HCT116 (cell line): ENCODE measurements at regions not wholly inside any gene's neighbourhood (a gene's known extent, or its start where the extent isn't known, plus 50 kb on each side); places are given as distances from the start of the nearest gene placed in this dataset.

Experiments used
- ATAC-seq: fragments of 200-7000 bp; cut with Tn5 transposase; 2 replicates; pipeline ENCODE4 v1.9.1; 2020; ENCODE audit warnings: mild to moderate bottlenecking, moderate library complexity
- BruUV-seq: library from RNA; stranded (reverse); fragments of 400-500 nt; replicated peaks from 2 replicates; lab custom pipeline; 2021; lab: Mats Ljungman, UMichigan
- CTCF ChIA-PET: fragments of 300-600 bp; sonication (Branson Sonifier 250); formaldehyde crosslinking; loops from one replicate; lab custom pipeline; 2021; ENCODE audit warnings: antibody characterized with exemption; lab: Charles Lee
- POLR2A ChIA-PET: fragments of 300-600, 350-600 bp; sonication (Branson Sonifier 250); formaldehyde crosslinking; loops from one replicate; lab custom pipeline; 2021; ENCODE audit warnings: antibody characterized with exemption; lab: Charles Lee
- RAD21 ChIA-PET, 2 experiments: fragments of 300-600 bp; sonication (Branson Sonifier 250); formaldehyde crosslinking; loops; one replicate each; lab custom pipeline; 2023; ENCODE audit warnings: low total read pairs in 2 of 2; ENCODE audit not compliant: uncharacterized antibody in 2 of 2, unreplicated experiment in 2 of 2, low non-redundant PET in 1 of 2; lab: Charles Lee
- DNase-seq: peaks from one replicate; pipeline ENCODE4 v3.0.0-alpha.2; 2010; ENCODE audit warnings: low read depth, low spot score
- H2AFZ ChIP-seq: fragments of 200-600 bp; shearing (Covaris generic), sonication (generic); 2 replicates; pipeline ENCODE4 v1.6.1; 2017; ENCODE audit warnings: low read depth, mixed run types, mixed read lengths, antibody characterized with exemption, low read length; ENCODE audit not compliant: poor library complexity, severe bottlenecking
- H3K27ac ChIP-seq: 2 replicates; pipeline ENCODE4 v1.5.1; 2012; ENCODE audit warnings: low read depth, low read length
- H3K27me3 ChIP-seq: fragments of 200-600 bp; sonication (generic); 2 replicates; pipeline ENCODE4 v1.6.1; 2016; ENCODE audit warnings: mixed run types, low read length, mixed read lengths; ENCODE audit not compliant: insufficient read depth
- H3K36me3 ChIP-seq, 2 experiments: fragments of 200-500 bp in 1 of 2; fragments of 200-600 bp in 1 of 2; sonication (Bioruptor generic) in 1 of 2; sonication (generic) in 1 of 2; 2 replicates each; pipeline versions ENCODE4 v1.5.1 to v1.6.1; 2014 to 2016; ENCODE audit warnings: low read length in 2 of 2, inconsistent platforms in 1 of 2, mixed read lengths in 1 of 2, mixed run types in 1 of 2; ENCODE audit not compliant: insufficient read depth in 2 of 2, control insufficient read depth in 1 of 2
- H3K4me1 ChIP-seq, 2 experiments: fragments of 200-600 bp in 1 of 2; sonication (generic) in 1 of 2; 2 replicates each; pipeline versions ENCODE4 v1.5.1 to v1.6.1; 2012 to 2017; ENCODE audit warnings: low read length in 2 of 2, inconsistent platforms in 1 of 2, mild to moderate bottlenecking in 1 of 2, mixed read lengths in 1 of 2, mixed run types in 1 of 2, moderate library complexity in 1 of 2; ENCODE audit not compliant: insufficient read depth in 2 of 2, control insufficient read depth in 1 of 2
- H3K4me2 ChIP-seq: fragments of 200-600 bp; sonication (generic); 2 replicates; pipeline ENCODE4 v1.6.1; 2017; ENCODE audit warnings: mixed run types, low read length, mixed read lengths
- H3K4me3 ChIP-seq, 2 experiments: fragments of 200-600 bp in 1 of 2; sonication (generic) in 1 of 2; replicated peaks in 1 of 2; 2 replicates each; pipeline ENCODE4 v1.5.1; 2011 to 2016; ENCODE audit warnings: low read length in 2 of 2, control low read depth in 1 of 2, low read depth in 1 of 2, mild to moderate bottlenecking in 1 of 2, mixed read lengths in 1 of 2, mixed run types in 1 of 2
- H3K79me2 ChIP-seq: fragments of 200-600 bp; sonication (generic); 2 replicates; pipeline ENCODE4 v1.6.1; 2017; ENCODE audit warnings: mild to moderate bottlenecking, mixed run types, low read length, moderate library complexity, mixed read lengths; ENCODE audit not compliant: insufficient read depth
- H3K9ac ChIP-seq: fragments of 200-600 bp; sonication (generic); 2 replicates; pipeline ENCODE4 v1.6.1; 2016; ENCODE audit warnings: low read length, mixed read lengths
- H3K9me2 ChIP-seq: fragments of 200-600 bp; sonication (generic), shearing (Covaris generic); 2 replicates; pipeline ENCODE4 v1.6.1; 2017; ENCODE audit warnings: mixed run types, mild to moderate bottlenecking, moderate library complexity; ENCODE audit not compliant: insufficient read depth
- H3K9me3 ChIP-seq, 2 experiments: fragments of 200-500 bp in 1 of 2; fragments of 200-600 bp in 1 of 2; sonication (Bioruptor generic) in 1 of 2; sonication (generic) in 1 of 2; 2 replicates each; pipeline ENCODE4 v1.6.1; 2014 to 2017; ENCODE audit warnings: low read length in 2 of 2, mixed read lengths in 2 of 2, inconsistent platforms in 1 of 2, low read depth in 1 of 2, mild to moderate bottlenecking in 1 of 2, mixed run types in 1 of 2, moderate library complexity in 1 of 2; ENCODE audit not compliant: control insufficient read depth in 1 of 2, insufficient read depth in 1 of 2
- H4K20me1 ChIP-seq: fragments of 200-600 bp; sonication (generic), shearing (Covaris generic); 2 replicates; pipeline ENCODE4 v1.6.1; 2017; ENCODE audit warnings: mixed run types, mild to moderate bottlenecking, moderate library complexity; ENCODE audit not compliant: insufficient read depth
- CBX3 ChIP-seq: IDR thresholded peaks from 2 replicates; pipeline ENCODE4 v1.6.1; 2012; ENCODE audit warnings: low read depth
- CEBPB ChIP-seq: IDR thresholded peaks from 2 replicates; pipeline ENCODE4 v1.6.1; 2012; ENCODE audit warnings: low read depth
- EGR1 ChIP-seq: IDR thresholded peaks from 2 replicates; pipeline ENCODE4 v1.6.1; 2012; ENCODE audit warnings: low read depth
- EZH2phosphoT487 ChIP-seq: fragments of 200-600 bp; IDR thresholded peaks from 2 replicates; pipeline ENCODE4 v1.6.1; 2018; ENCODE audit warnings: antibody characterized with exemption, borderline replicate concordance
- JUND ChIP-seq: IDR thresholded peaks from 2 replicates; pipeline ENCODE4 v1.6.1; 2012
- POLR2A ChIP-seq: IDR thresholded peaks from 2 replicates; pipeline ENCODE4 v1.7.0; 2011; ENCODE audit warnings: borderline replicate concordance; ENCODE audit not compliant: insufficient read depth, insufficient read length; ENCODE audit errors: extremely low read depth
- POLR2AphosphoS5 ChIP-seq: IDR thresholded peaks from 2 replicates; pipeline ENCODE4 v1.6.1; 2011; ENCODE audit warnings: mild to moderate bottlenecking, low read depth, low read length, moderate library complexity
- RAD21 ChIP-seq: IDR thresholded peaks from 2 replicates; pipeline ENCODE4 v1.6.1; 2012; ENCODE audit warnings: low read depth, mild to moderate bottlenecking
- REST ChIP-seq: IDR thresholded peaks from 2 replicates; pipeline ENCODE4 v1.6.1; 2012; ENCODE audit warnings: low read depth
- SIN3A ChIP-seq: IDR thresholded peaks from 2 replicates; pipeline ENCODE4 v1.6.1; 2012; ENCODE audit warnings: low read depth
- SP1 ChIP-seq: IDR thresholded peaks from 2 replicates; pipeline ENCODE4 v1.6.1; 2012; ENCODE audit warnings: low read depth
- SRF ChIP-seq: IDR thresholded peaks from 2 replicates; pipeline ENCODE4 v1.6.1; 2012; ENCODE audit warnings: low read depth
- TCF7L2 ChIP-seq: IDR thresholded peaks from 2 replicates; pipeline ENCODE4 v1.7.0; 2011; ENCODE audit warnings: borderline replicate concordance, inconsistent platforms; ENCODE audit not compliant: insufficient read depth, insufficient read length; ENCODE audit errors: extremely low read depth
- YY1 ChIP-seq: IDR thresholded peaks from 2 replicates; pipeline ENCODE4 v1.6.1; 2011; ENCODE audit warnings: low read length, low read depth, moderate library complexity, mild to moderate bottlenecking; ENCODE audit not compliant: insufficient replicate concordance; ENCODE audit errors: extremely low read depth
- ZFX ChIP-seq: fragments of 450-650 bp; IDR thresholded peaks from 2 replicates; pipeline ENCODE4 v1.6.1; 2017
- ZNF274 ChIP-seq: fragments of 200-500 bp; sonication (Bioruptor generic); IDR thresholded peaks from 2 replicates; pipeline ENCODE4 v1.6.1; 2014; ENCODE audit warnings: mild to moderate bottlenecking, low read depth, low read length, inconsistent platforms
- intact Hi-C: fragments of 100-400 bp; cut with micrococcal nuclease; formaldehyde crosslinking; loops from 2 replicates; pipeline ENCODE4 v1.10.0; 2022
- TF ChIP-seq, protein P1 (sequence below): IDR thresholded peaks from 2 replicates; pipeline ENCODE4 v1.6.1; 2012

GRCh38 chr9:115413766-115414382 lies 295.9 kb upstream of the TNC start:
- RAD21 ChIA-PET = no interaction called here
- no peak for DNase-seq
- no peaks in the 10 kb centered on the region for H3K79me2 ChIP-seq
- no peaks in the 10 kb centered on the region for H3K9me2 ChIP-seq
- TF ChIP-seq POLR2A = no peak
- TF ChIP-seq, protein P1, sequence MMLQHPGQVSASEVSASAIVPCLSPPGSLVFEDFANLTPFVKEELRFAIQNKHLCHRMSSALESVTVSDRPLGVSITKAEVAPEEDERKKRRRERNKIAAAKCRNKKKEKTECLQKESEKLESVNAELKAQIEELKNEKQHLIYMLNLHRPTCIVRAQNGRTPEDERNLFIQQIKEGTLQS = no peak
- no peak for TF ChIP-seq SRF
- no peak for TF ChIP-seq ZNF274
- no peak for TF ChIP-seq SIN3A
- TF ChIP-seq ZFX = no peak
- TF ChIP-seq JUND = no peak
- no peak for TF ChIP-seq EZH2phosphoT487
- TF ChIP-seq TCF7L2 = no peak
- TF ChIP-seq SP1 = no peak
- TF ChIP-seq, all 23 proteins: peak for 0
- intact Hi-C loops = no loop called here
- no peak overlapping the region for H3K27ac ChIP-seq
- no peaks in the 10 kb centered on the region for H3K4me1 ChIP-seq
- H3K4me3 ChIP-seq = no peak overlapping the region
- ChIA-PET CTCF (no interaction called here), POLR2A (no interaction called here)
- no peak overlapping the region for H2AFZ ChIP-seq
- H3K27me3 ChIP-seq = no peaks in the 10 kb centered on the region
- H3K36me3 ChIP-seq = no peaks in the 10 kb centered on the region
- ATAC-seq = no peak
- no peaks in the 10 kb centered on the region for H3K9me3 ChIP-seq
- no peak overlapping the region for H3K9ac ChIP-seq
- BruUV-seq = no TSS peak
- no peaks in the 10 kb centered on the region for H4K20me1 ChIP-seq
- H3K4me2 ChIP-seq = no peak overlapping the region

GRCh38 chr9:115414561-115414960 lies 296.6 kb upstream of the TNC start:
- no peak overlapping the region for H2AFZ ChIP-seq
- no TSS peak for BruUV-seq
- intact Hi-C loops = no loop called here
- H3K9ac ChIP-seq = no peak overlapping the region
- no peaks in the 10 kb centered on the region for H3K36me3 ChIP-seq
- H3K27me3 ChIP-seq = no peaks in the 10 kb centered on the region
- H4K20me1 ChIP-seq = no peaks in the 10 kb centered on the region
- no peaks in the 10 kb centered on the region for H3K9me3 ChIP-seq
- ChIA-PET CTCF (no interaction called here), POLR2A (no interaction called here), RAD21 (no interaction called here)
- no peaks in the 10 kb centered on the region for H3K9me2 ChIP-seq
- no peak overlapping the region for H3K27ac ChIP-seq
- no peaks in the 10 kb centered on the region for H3K79me2 ChIP-seq
- ATAC-seq (no peak), DNase-seq (no peak)
- H3K4me3 ChIP-seq = no peak overlapping the region
- H3K4me1 ChIP-seq = no peaks in the 10 kb centered on the region
- no peak overlapping the region for H3K4me2 ChIP-seq
- no peak for TF ChIP-seq EGR1
- no peak for TF ChIP-seq CBX3
- TF ChIP-seq CEBPB = no peak
- TF ChIP-seq ZFX = no peak
- no peak for TF ChIP-seq YY1
- no peak for TF ChIP-seq EZH2phosphoT487
- no peak for TF ChIP-seq REST
- no peak for TF ChIP-seq RAD21
- TF ChIP-seq POLR2AphosphoS5 = no peak
